B cell (primary cell): ENCODE measurements at regions not wholly inside any gene's neighbourhood (a gene's known extent, or its start where the extent isn't known, plus 50 kb on each side); places are given as distances from the start of the nearest gene placed in this dataset.

Experiments
- CTCF ChIP-seq: fragments of 200-600 bp; IDR thresholded peaks from one replicate; pipeline ENCODE4 v1.8.0; 2022; ENCODE audit warnings: antibody characterized with exemption, mild to moderate bottlenecking
- EZH2 ChIP-seq: IDR thresholded peaks from 2 replicates; pipeline ENCODE4 v1.6.1; 2012; ENCODE audit warnings: borderline replicate concordance, low read depth, mild to moderate bottlenecking, moderate library complexity, low read length; ENCODE audit not compliant: insufficient read depth, poor library complexity, severe bottlenecking

GRCh38 chr7:21059069-21059468 is 272.4 kb upstream of the SP8 start:
- TF ChIP-seq CTCF: no peak
- TF ChIP-seq EZH2: no peak
